IPS-NIHi7 (cell line): ENCODE measurements at regions not wholly inside any gene's neighbourhood (a gene's known extent, or its start where the extent isn't known, plus 50 kb on each side); places are given as distances from the start of the nearest gene placed in this dataset.
A peak's percentile ranks its signal among the peaks of the same experiment; 100 is the strongest.

ENCODE experiments used
- DNase-seq: peaks from one replicate; pipeline ENCODE4 v3.0.0; 2012; ENCODE audit warnings: mixed read lengths; ENCODE audit errors: extremely low spot score

DNA sequence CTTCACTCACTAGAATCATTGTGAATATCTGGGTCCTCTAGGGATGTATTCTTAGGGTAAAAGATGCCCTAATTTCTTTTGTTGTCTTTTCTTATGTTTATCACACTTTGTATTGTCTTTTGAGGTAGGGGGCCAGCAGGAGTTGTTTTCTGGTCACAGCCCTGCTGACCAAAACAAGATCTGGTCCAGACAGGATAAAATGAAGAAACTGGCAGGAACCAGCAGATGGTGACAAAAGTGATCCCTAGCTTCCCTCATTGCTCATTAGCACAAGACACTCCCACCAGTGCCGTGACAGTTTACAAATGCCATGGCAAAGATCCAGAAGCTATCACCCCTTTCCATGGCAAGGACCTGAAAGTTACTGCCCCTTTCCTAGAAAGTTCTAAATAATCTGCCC lies 81.7 kb upstream of the CCDC85A start:
- DNase-seq = no peak

DNA sequence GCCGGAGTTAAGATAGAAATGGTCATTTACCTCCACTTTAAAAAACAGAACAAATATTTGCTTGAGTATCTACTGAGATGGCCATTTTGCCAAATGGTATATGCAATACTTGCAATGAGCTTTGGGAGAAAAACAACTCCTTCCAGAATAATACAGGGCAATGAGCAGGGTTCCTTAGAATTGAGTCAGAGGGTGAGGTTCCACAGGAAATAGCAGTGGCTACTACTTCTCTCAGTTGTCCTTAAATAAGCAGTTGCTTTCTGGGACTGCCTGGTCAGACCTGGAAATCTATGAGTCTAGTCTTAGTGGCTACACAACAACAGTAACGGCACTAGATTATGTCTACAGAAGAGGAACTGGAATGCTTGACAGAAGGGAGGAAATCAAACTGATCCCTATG lies 80.9 kb upstream of the CCDC85A start:
- DNase-seq = no peak

DNA sequence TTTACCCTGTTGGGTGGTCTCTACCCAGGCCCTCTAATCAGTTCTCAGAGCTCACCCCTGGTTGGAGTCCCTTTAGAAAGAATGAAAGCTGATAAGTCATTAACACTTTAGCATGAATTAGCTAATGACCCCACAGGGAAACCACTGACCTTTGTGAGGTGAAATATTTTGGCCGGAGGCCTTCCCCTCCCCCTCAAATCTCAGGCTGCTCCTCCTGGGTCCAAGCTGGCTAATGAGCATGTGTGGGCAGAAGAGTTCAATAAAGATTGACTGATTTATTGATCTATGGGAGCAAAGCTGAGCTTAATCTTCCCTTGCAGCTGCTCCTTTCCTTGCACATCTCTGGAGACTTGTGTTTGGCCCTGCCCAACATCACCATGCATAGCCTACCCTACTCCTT lies 78.8 kb upstream of the CCDC85A start:
- no peak for DNase-seq

DNA sequence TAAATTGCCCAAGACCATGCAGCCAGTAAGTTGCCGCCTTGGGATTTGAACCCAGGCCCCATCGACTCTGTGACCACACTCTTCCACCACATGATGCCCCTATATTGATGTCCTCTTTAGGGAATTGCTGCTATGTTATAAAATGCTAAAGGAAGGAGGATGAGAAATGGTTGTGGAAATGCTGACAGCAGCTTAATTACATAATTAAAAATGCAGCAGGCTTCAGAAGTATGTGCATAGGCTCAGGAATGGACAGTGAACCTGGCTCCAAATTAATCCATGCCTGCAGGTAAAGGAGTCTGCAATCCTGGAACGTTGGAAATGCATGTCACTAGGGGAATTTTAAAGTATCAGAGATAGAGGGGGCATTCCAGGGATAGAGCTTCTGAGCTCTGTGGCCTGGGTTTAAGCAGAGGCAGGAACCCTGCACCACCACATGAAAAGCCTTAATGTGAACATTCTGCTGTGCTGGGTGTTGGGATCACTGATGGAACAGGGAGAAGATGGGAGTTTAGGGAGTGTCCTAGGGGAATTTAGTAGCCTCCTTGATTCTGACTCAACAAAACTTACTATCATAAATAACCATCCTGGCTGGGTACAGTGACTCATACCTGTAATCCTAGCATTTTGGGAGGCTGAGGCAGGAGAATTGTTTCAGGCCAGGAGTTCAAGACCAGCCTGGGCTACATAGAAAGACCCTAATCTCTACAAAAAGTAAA lies 76.1 kb upstream of the CCDC85A start:
- no peak for DNase-seq

DNA sequence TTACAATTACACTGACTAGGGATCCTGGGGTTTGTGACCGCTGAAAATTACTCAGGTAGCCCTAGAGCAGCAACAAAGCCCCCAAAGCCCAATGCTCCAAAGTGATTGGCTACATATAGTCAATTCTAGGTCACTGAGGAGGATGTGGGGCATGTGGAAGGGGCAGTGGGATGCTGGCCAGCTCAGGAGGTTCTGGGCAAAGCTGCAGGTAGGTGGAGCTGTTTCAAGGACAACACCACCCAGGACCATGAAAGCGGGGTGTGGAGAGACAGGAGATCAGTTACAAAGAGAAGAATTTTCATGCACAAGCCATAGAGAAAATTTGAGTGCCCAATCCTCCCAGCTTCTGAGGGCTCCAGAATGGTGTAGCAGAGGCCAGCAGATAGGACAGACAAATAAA lies 75.0 kb upstream of the CCDC85A start:
- peak; percentile 54 for DNase-seq

DNA sequence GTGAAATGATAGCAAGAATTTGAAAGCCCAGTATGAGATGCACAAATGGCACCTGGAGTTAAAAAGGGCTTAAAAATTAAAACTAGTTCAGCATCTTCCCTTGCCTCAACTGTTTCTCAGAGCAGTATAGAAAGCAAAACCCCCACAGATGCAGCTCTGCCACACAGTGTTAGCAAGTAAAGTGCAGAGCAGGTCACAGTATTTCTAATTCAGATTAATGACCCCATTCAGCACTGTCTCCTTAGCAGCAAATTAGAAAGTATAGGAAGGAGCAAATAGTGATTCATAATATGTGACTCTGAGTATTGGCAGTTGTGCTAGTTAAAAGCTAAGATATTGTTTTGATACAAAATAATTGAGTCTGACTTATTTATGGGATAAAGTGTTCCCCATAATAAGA lies 73.8 kb upstream of the CCDC85A start:
- no peak for DNase-seq

DNA sequence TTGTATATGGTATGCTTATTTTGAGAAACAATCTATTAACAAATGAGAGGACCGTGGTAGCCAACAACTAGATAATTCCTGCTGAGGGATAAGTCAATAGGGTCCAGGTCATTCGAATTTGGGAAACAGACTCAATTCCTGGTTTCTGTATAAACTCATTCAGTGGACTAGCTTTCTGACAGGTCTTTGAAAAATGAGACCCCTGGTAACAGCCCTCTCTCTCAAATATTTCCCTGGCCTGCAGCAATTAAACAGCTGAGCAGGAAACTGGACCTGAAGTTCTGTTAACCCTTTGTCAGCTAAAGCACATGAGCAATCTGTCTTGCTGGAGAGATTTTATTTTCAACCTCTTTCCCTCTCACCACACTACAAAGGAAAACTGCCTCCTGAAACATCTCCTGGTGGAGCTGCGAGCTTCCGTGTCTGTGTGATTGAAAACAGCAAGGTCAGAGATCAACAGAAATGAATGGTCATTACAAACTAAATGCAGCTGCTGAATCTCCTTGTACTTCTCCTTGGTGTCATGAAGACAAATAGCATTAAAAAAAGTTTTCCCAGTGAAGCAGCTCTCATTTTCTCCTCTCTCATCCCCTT lies 70.3 kb upstream of the CCDC85A start:
- no peak for DNase-seq

DNA sequence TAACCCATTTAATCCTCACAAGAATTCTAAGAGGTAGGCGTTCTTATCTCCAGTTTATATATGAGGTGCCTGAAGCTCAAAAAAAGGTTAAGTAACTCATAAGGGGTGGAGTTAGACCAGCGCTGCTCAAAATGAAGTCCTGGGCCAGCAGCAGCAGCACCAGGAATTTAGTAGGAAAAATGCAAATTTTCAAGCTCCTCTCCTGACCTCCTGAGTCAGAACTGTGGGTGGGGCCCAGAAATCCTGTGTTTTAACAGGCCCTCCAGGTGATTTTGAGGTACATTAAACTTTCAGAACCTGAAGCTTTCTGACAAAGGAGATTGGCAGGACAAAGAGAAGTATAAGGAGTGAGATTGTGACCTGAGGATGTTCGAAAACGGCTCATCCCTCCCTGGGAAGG lies 66.0 kb upstream of the CCDC85A start:
- DNase-seq = peak; percentile 50

DNA sequence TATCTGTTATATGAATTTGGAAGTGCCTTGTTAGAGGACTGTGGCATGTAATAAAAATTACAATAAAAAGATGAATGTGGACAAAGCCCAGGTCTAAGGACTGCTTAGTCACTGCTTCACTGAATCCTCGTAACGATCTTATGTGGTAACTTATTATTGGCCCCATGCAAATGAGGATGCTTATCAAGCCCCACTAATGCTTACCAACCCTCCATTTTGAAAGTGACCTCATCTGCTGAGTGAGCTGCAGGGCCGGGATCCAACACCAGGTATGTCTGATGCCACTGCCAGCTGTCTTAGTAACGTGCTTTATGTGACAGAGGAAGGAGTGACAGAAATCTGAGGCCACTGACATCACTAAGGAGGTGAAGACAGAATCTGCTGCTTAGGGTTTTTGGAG lies 65.3 kb upstream of the CCDC85A start:
- DNase-seq = peak; percentile 23

DNA sequence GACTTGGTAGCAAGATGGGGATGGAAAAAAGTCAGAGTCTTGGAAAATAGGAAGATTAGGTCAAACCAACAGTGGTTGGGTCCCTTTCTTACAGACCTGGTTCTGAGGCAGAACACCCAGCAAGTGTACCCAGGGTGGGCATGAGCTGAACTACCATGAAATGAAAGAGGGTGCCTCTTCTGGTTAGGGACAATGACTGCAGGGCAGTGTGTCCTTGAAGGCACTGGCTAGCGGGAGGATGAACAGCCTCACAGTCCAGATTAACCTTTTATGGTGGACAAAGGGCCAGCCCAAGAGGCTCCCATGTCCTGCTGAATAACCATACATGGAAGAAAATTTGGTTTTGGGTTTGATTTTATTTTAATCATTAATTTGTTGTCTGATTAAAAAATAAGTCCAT lies 61.8 kb upstream of the CCDC85A start:
- DNase-seq = no peak

DNA sequence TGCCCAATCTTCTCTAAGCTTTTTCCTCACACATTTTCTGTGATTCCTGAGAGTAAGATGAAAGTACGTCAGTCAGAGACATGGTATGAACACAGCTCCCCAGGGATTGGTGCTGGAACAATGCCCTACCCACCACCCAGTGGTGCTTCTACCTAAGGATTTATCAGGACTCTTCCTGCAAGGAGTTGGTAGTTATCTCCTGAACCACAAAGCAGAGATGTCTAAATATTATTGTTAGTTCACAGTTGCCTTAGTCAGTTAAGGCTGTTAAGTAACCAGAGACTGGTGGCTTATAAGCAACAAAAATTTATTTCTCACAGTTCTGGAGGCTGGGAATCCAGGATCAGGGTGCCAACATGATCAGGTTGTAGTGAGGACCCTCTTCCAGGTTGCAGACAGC lies 60.3 kb upstream of the CCDC85A start:
- no peak for DNase-seq

DNA sequence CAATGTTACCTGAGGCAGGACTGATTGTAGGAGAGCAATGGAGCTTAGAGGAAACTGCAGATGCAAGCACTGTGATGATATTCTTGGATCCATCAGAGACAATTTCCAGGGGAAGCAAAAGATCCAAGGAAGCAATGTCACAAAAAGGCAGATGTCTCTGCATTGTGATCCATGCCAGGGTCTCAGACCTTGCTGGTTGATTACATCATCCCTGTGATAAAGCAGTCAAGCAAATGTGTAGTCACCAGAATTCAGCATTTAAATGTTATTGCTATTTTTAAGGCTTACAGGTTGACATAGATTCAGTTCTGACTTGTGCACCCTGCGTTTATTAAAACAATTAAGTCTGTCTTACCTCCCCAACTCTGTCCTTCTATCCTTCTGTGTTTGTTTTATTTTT lies 56.8 kb upstream of the CCDC85A start:
- no peak for DNase-seq

DNA sequence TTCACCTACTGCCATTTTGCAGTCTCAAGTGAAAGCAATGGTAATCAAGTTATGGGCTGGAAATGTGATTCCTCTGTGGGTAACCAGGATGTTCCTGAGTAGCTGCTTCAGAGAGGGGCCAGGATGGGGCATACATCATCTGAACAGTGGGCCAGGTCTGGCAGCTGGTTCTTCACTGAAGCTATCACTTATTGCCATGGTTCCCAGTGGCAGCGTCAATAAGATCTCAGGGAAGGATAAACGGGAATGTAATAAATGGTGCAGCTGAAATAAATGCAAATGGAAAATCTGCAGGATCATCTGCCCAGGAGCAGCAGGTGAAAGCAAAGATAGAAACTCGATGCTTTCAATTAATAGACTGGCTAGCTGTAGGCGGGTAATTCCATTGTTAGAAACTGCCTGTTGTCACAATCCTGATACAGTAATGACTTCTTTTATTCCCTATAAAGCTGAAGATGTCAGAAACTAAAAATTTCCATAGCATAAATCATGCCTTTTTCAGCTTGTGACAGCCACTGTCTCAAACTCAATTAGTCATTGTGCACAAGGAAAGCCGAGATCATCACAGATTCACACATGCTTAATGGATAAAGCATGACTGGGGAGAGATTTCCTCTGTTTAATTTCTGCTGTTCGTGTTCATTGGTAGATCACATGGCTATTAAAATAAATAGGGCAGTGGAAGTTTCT lies 56.2 kb upstream of the CCDC85A start:
- no peak for DNase-seq

DNA sequence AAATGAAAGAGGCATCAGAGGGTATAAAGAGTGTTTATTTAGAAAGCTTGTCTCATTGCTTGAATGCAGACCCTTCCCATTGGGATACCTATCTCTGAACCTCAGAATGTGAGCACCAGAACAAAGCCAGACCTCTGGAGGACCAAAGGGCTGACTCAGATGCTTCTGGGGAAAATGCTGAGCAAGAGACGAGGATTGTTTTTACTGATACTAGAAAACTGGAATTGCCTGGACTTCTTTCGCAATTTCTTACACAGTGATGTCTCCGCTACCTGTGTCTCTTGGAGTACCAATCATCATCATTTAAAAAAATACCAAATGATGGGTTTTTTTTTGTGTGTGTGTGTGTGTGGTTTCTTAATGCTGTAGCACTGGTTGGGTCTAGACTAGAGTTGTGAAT lies 55.6 kb upstream of the CCDC85A start:
- no peak for DNase-seq

DNA sequence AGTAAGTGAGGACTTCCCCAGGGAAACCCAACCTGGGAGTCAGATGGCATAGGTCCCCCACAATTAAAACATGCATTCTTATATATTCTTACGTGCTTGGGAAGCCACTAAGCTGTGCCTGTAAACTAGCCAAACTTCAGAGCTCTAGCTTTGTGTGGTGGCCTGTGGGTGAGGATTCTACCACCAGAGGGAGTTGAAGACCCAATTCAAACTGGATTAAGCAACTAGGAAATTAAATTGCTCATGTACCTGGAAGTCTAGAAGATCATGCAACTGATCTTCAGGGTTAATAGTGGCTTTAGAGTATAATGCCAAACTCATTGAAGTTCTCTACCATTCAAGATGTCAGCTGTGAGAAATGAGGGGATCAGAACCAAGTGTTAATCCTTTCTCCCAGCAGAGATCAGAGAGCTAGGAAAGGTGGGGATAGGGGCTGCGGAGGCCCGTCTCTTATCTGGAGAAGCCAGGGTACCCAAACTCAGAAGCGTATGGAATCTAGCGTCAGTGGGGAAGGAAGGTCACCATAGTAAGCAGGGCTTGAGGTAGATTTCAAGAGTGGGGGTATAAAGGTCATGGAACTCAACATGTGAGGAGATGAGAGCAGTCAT lies 53.2 kb upstream of the CCDC85A start:
- DNase-seq = peak; percentile 46

DNA sequence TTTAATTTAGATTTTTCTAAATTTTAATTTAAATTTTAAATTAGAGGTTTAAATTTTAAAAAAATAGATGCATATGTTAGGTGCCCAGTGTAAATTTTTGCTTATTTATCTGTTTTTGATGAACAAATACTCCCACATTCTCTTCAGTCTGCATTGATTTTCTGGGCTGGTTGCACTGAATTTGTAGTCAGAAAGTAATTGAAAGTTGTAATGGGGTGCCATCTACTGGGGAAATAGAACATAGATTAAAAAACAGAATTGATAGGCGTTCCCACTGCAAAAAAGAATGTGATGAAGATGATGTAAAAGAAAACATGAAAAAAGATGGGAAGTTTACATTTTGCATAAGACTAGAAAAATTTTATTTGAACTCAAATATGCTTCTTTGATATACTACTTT lies 51.7 kb upstream of the CCDC85A start:
- DNase-seq = peak; percentile 37

DNA sequence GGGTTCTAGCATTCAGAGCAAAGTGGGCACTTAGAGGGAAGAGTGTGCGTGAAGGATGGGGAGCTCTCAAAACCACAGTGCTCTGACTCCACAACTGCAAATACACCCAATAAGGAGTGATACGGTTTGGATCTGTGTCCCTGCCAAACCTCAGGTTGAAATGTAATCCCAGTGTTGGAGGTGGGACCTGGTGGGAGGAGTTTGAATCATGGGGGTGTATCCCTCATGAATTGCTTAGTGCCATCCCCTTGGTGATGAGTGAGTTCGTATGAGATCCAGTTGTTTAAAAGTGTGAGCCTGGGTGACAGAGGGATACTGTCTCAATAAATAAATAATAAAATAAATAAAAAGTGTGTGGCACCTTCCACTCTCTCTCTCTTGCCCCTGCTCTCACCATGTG lies 50.3 kb upstream of the CCDC85A start:
- no peak for DNase-seq

DNA sequence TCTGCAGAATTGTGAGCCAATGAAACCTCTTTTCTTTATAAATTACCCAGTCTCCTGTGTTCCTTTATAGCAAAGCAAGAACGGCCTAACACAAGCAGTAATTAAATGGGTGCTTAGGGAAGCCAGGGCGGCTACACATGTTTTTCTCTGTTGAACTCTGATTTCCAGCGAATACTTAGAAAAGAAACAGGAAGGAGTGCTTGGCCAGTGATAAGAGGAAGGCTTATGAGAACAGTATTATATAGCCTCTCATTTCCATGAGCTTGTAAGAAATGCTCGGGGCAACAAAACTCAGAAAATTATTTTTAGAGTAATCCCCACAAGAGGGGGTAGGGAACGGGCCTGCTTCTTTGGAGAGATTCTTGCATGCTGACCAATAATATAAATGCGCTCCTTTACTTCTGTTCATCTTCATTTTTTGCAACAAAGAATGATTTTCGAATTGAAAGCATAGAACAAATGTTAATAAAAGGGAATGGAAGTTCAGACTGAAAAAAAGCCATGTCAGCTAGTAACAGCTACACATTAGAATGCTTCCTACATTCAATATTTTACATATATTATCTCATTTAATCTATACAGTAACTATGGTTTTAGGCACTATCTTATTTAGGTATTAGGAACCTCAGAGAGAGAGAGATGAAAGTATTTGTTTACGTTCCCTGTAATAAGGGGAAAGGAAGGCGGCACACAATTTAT lies 49.7 kb upstream of the CCDC85A start:
- no peak for DNase-seq
